ENCODE measurements at regions not wholly inside any gene's neighbourhood (a gene's known extent, or its start where the extent isn't known, plus 50 kb on each side); places are given as distances from the start of the nearest gene placed in this dataset.

- no peak for TF ChIP-seq CTCF (IDR thresholded peaks at IDR 0.05; ENCODE audit: poor library complexity)
- TF ChIP-seq EZH2 (IDR thresholded peaks at IDR 0.05; ENCODE audit: borderline replicate concordance), result no peak
- no peak for TF ChIP-seq EZH2phosphoT487 (IDR thresholded peaks at IDR 0.05; ENCODE audit: low read depth, severe bottlenecking, unreplicated experiment)
Observed at GRCh38 chr1:109828756-109829505, 65.2 kb upstream of the EPS8L3 start.
